Activated CD4-positive, alpha-beta memory T cell treated with anti-CD3 and anti-CD28 coated beads, Interleukin-2, amount 10 ng/mL, durations not matched to agents 7 days and 5 days (primary cell): ENCODE measurements at regions not wholly inside any gene's neighbourhood (a gene's known extent, or its start where the extent isn't known, plus 50 kb on each side); places are given as distances from the start of the nearest gene placed in this dataset.

Experiments used
- CTCF ChIA-PET: fragments of 350-600 bp; sonication (Branson Sonifier 250); formaldehyde crosslinking; loops from one replicate; lab custom pipeline; 2021; ENCODE audit warnings: antibody characterized with exemption, inconsistent platforms; lab: Charles Lee
- POLR2A ChIA-PET: fragments of 350-600 bp; sonication (Branson Sonifier 250); formaldehyde crosslinking; loops from one replicate; lab custom pipeline; 2021; ENCODE audit warnings: antibody characterized with exemption; lab: Charles Lee
- DNase-seq: peaks from one replicate; pipeline ENCODE4 v3.0.0-alpha.2; 2020
- H3K27ac Mint-ChIP-seq: one replicate; pipeline ENCODE4 v1.8.0; 2021; ENCODE audit warnings: mild to moderate bottlenecking, mixed read lengths
- H3K27me3 Mint-ChIP-seq: one replicate; pipeline ENCODE4 v1.8.0; 2021; ENCODE audit warnings: mixed read lengths
- H3K36me3 Mint-ChIP-seq: one replicate; pipeline ENCODE4 v1.8.0; 2021; ENCODE audit warnings: low read depth, mixed read lengths
- H3K4me1 Mint-ChIP-seq: one replicate; pipeline ENCODE4 v1.8.0; 2021; ENCODE audit warnings: mixed read lengths
- H3K4me3 Mint-ChIP-seq: one replicate; pipeline ENCODE4 v1.8.0; 2021; ENCODE audit warnings: mild to moderate bottlenecking, mixed read lengths
- H3K9me3 Mint-ChIP-seq: one replicate; pipeline ENCODE4 v1.8.0; 2021; ENCODE audit warnings: mixed read lengths

GRCh38 chr13:30047154-30047874 lies 196.9 kb upstream of the UBL3 start:
- peak; percentile 41 for DNase-seq
- ChIA-PET CTCF (interaction anchor here (0.8 to 2.1 kb wide), 4 partner anchors 65 to 198 kb away, joined by 4 to 10 read pairs (median 5); no protein-coding TSS in a partner anchor), POLR2A (interaction anchor here (0.8 to 1.4 kb wide), 3 partner anchors 11 to 145 kb away, joined by 3 to 8 read pairs (median 3); no protein-coding TSS in a partner anchor)
- H3K9me3 Mint-ChIP-seq: no peaks in the 10 kb centered on the region
- peaks cover 45% of the 10 kb centered on the region for H3K4me1 Mint-ChIP-seq
- no peaks in the 10 kb centered on the region for H3K27me3 Mint-ChIP-seq
- H3K4me3 Mint-ChIP-seq: no peak overlapping the region
- peak overlapping the region; percentile 33 for H3K27ac Mint-ChIP-seq
- no peaks in the 10 kb centered on the region for H3K36me3 Mint-ChIP-seq

- Mint-ChIP-seq H3K9me3 (no peaks in the 10 kb centered on the region), H3K27me3 (no peaks in the 10 kb centered on the region), H3K4me1 (peaks cover 39% of the 10 kb centered on the region), H3K4me3 (no peak overlapping the region), H3K36me3 (no peaks in the 10 kb centered on the region), H3K27ac (peak overlapping the region; percentile 8)
- ChIA-PET POLR2A (no interaction called here), CTCF (interaction anchor here (1.2 to 2.1 kb wide), 2 partner anchors 66 to 197 kb away, joined by 4 to 10 read pairs; no protein-coding TSS in a partner anchor)
- no peak for DNase-seq
Observed at GRCh38 chr13:30045916-30046704, 195.7 kb upstream of the UBL3 start.

DNA sequence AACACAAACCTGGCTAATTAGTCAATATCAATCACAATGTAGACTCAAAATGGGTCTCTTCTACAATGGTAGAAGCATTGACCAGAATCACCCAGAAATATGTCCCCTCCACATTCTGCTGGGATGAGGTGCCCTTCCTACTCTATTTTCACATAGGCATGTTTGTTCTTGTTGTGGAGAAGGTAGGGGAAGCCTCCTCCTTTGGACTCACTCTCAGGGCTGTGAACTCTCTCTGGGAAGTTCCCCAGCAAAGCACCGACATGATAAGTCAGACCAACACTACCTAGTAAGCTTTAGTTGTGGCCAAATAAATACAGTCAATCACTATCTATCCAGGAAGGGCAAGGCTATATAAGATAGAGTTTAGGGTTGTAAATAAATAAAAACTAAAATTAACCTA lies 194.5 kb upstream of the UBL3 start:
- no peak overlapping the region for H3K27ac Mint-ChIP-seq
- H3K4me3 Mint-ChIP-seq: no peak overlapping the region
- DNase-seq: no peak
- no peaks in the 10 kb centered on the region for H3K9me3 Mint-ChIP-seq
- H3K36me3 Mint-ChIP-seq: no peaks in the 10 kb centered on the region
- CTCF ChIA-PET: no interaction called here
- H3K4me1 Mint-ChIP-seq: peaks cover 35% of the 10 kb centered on the region
- POLR2A ChIA-PET: no interaction called here
- peaks cover 10% of the 10 kb centered on the region for H3K27me3 Mint-ChIP-seq

DNA sequence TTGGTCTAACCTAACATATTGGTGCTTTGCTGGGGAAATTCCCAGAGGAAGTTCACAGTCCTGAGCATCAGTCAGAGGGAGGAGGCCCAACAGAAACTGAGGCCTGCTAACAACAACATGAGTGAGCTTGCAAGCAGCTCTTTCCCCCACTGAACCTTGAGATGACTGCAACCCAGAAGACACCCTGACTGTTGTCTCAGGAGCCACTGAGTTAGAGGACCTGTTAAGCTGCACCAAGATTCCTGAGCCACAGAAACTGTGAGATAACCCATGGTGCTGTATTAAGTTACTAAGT lies 193.2 kb upstream of the UBL3 start:
- H3K27me3 Mint-ChIP-seq: peaks cover 12% of the 10 kb centered on the region
- peaks cover 26% of the 10 kb centered on the region for H3K4me1 Mint-ChIP-seq
- no peak overlapping the region for H3K27ac Mint-ChIP-seq
- no peak for DNase-seq
- POLR2A ChIA-PET: no interaction called here
- H3K36me3 Mint-ChIP-seq: no peaks in the 10 kb centered on the region
- no peak overlapping the region for H3K4me3 Mint-ChIP-seq
- no peaks in the 10 kb centered on the region for H3K9me3 Mint-ChIP-seq
- CTCF ChIA-PET: no interaction called here

DNA sequence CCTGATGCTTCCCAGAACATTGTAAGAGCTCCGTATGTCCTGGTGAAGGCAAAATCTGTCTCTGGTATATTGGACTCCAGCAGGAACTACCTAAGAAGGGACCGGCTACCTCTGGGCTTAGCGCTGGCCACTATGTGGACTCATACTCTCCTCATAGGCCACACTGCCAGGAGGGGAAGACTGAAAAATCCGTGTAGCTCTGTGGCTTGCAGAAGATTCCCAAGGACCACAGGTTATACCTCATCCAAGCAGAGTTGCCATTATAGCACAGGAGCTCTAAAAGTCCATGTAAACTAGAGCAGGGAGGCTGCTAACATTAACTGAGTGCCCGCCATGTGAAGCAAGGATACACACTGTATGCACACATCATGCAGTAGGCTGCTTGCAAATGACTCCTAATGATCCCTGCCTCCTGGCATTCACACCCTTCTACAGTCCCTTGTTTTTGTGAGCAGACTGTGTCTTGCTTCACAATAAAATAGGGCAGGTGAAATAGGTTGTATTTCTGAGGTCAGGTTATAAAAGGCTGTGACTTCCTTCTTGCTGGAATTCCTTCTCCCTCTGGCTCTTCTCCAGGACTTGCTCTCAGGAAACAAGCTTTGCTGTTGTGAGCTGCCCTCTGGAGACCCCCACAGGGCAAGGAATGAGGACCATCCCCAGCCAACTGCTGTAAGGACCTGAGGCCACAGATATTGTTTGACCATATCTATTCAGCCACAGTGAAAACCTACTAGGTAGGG lies 192.6 kb upstream of the UBL3 start:
- CTCF ChIA-PET: no interaction called here
- H3K27ac Mint-ChIP-seq: no peak overlapping the region
- POLR2A ChIA-PET: no interaction called here
- peaks cover 24% of the 10 kb centered on the region for H3K4me1 Mint-ChIP-seq
- no peak for DNase-seq
- H3K4me3 Mint-ChIP-seq: no peak overlapping the region
- no peaks in the 10 kb centered on the region for H3K36me3 Mint-ChIP-seq
- H3K27me3 Mint-ChIP-seq: peaks cover 17% of the 10 kb centered on the region
- no peaks in the 10 kb centered on the region for H3K9me3 Mint-ChIP-seq

GRCh38 chr13:30042272-30042671 lies 191.9 kb upstream of the UBL3 start:
- H3K4me3 Mint-ChIP-seq: no peak overlapping the region
- H3K36me3 Mint-ChIP-seq: no peaks in the 10 kb centered on the region
- H3K4me1 Mint-ChIP-seq: peaks cover 16% of the 10 kb centered on the region
- CTCF ChIA-PET: no interaction called here
- H3K9me3 Mint-ChIP-seq: no peaks in the 10 kb centered on the region
- no peak overlapping the region for H3K27ac Mint-ChIP-seq
- no peak for DNase-seq
- POLR2A ChIA-PET: no interaction called here
- peaks cover 18% of the 10 kb centered on the region for H3K27me3 Mint-ChIP-seq

GRCh38 chr13:30039511-30039911 lies 189.1 kb upstream of the UBL3 start:
- H3K27ac Mint-ChIP-seq: no peak overlapping the region
- H3K36me3 Mint-ChIP-seq: no peaks in the 10 kb centered on the region
- no peaks in the 10 kb centered on the region for H3K9me3 Mint-ChIP-seq
- peaks cover 3% of the 10 kb centered on the region for H3K4me1 Mint-ChIP-seq
- no peak for DNase-seq
- CTCF ChIA-PET: no interaction called here
- peaks cover 24% of the 10 kb centered on the region for H3K27me3 Mint-ChIP-seq
- H3K4me3 Mint-ChIP-seq: no peak overlapping the region
- POLR2A ChIA-PET: interaction anchor here (0.8 to 1.0 kb wide), 2 partner anchors 103 to 1105 kb away, joined by 3 to 4 read pairs; no protein-coding TSS in a partner anchor

- H3K36me3 Mint-ChIP-seq: no peaks in the 10 kb centered on the region
- H3K9me3 Mint-ChIP-seq: no peaks in the 10 kb centered on the region
- no peak for DNase-seq
- ChIA-PET CTCF (no interaction called here), POLR2A (interaction anchor here (0.8 to 1.0 kb wide), 2 partner anchors 102 to 1105 kb away, joined by 3 to 4 read pairs; no protein-coding TSS in a partner anchor)
- no peak overlapping the region for H3K4me3 Mint-ChIP-seq
- peaks cover 5% of the 10 kb centered on the region for H3K4me1 Mint-ChIP-seq
- H3K27me3 Mint-ChIP-seq: peaks cover 29% of the 10 kb centered on the region
- no peak overlapping the region for H3K27ac Mint-ChIP-seq
Observed at GRCh38 chr13:30038884-30039283, 188.5 kb upstream of the UBL3 start.

DNA sequence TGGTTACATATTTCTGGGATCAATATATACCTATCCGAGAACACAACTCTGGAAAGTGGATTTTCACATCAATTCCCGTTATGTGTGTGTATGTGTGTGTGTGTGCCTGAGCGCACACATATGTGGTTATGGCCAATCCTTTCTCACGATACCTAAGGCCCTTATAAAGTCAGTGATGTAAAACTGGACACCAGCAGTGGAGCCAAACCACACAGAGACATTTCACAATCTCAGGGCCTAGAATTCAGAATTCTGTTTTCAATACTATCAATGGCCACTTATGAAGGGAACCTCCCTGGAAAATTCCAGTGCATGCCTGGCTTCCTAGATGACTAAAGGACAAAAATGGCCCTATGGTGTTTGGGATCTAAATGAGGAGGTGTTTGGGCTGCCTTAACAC lies 187.3 kb upstream of the UBL3 start:
- Mint-ChIP-seq H3K36me3 (no peaks in the 10 kb centered on the region), H3K9me3 (no peaks in the 10 kb centered on the region), H3K27me3 (peaks cover 34% of the 10 kb centered on the region), H3K4me3 (no peak overlapping the region), H3K4me1 (peaks cover 10% of the 10 kb centered on the region), H3K27ac (no peak overlapping the region)
- DNase-seq: no peak
- ChIA-PET POLR2A (no interaction called here), CTCF (no interaction called here)

- Mint-ChIP-seq H3K4me1 (peaks cover 10% of the 10 kb centered on the region), H3K27me3 (peaks cover 36% of the 10 kb centered on the region), H3K27ac (no peak overlapping the region), H3K4me3 (no peak overlapping the region), H3K36me3 (no peaks in the 10 kb centered on the region), H3K9me3 (no peaks in the 10 kb centered on the region)
- DNase-seq: no peak
- CTCF ChIA-PET: no interaction called here
- POLR2A ChIA-PET: no interaction called here
Observed at GRCh38 chr13:30037306-30037705, 186.9 kb upstream of the UBL3 start.

GRCh38 chr13:30034458-30034795 lies 184.0 kb upstream of the UBL3 start:
- Mint-ChIP-seq H3K27ac (no peak overlapping the region), H3K9me3 (no peaks in the 10 kb centered on the region), H3K27me3 (peaks cover 27% of the 10 kb centered on the region), H3K4me3 (no peak overlapping the region), H3K4me1 (peaks cover 7% of the 10 kb centered on the region), H3K36me3 (no peaks in the 10 kb centered on the region)
- DNase-seq: no peak
- POLR2A ChIA-PET: interaction anchor here (1.0 kb wide), 1 partner anchor 99 kb away, joined by 4 read pairs; no protein-coding TSS in a partner anchor
- CTCF ChIA-PET: no interaction called here

GRCh38 chr13:30033681-30034457 lies 183.5 kb upstream of the UBL3 start:
- ChIA-PET CTCF (no interaction called here), POLR2A (interaction anchor here (1.0 kb wide), 1 partner anchor 98 kb away, joined by 4 read pairs; no protein-coding TSS in a partner anchor)
- DNase-seq: no peak
- peaks cover 7% of the 10 kb centered on the region for H3K4me1 Mint-ChIP-seq
- H3K27ac Mint-ChIP-seq: no peak overlapping the region
- H3K9me3 Mint-ChIP-seq: no peaks in the 10 kb centered on the region
- no peaks in the 10 kb centered on the region for H3K36me3 Mint-ChIP-seq
- H3K27me3 Mint-ChIP-seq: peaks cover 25% of the 10 kb centered on the region
- no peak overlapping the region for H3K4me3 Mint-ChIP-seq
